Choroid plexus epithelial cell (primary cell): ENCODE measurements at regions not wholly inside any gene's neighbourhood (a gene's known extent, or its start where the extent isn't known, plus 50 kb on each side); places are given as distances from the start of the nearest gene placed in this dataset.
"Not testable (repeated sequence)": the region's sequence is repeated elsewhere in the genome, so short reads cannot be mapped to it uniquely, and the experiment has no call there.

Source experiments
- DNase-seq: peaks from one replicate; pipeline ENCODE4 v3.0.0-alpha.2; 2010; ENCODE audit warnings: low read depth
- H3K4me3 ChIP-seq: 2 replicates; pipeline ENCODE4 v1.5.1; 2011; ENCODE audit warnings: low read depth, mild to moderate bottlenecking, control low read depth, low read length, moderate library complexity
- CTCF ChIP-seq: conservative IDR thresholded peaks from 2 replicates; pipeline ENCODE4 v1.5.1; 2011; ENCODE audit warnings: low read depth, mild to moderate bottlenecking, control low read depth, inconsistent platforms, low read length, moderate library complexity

- not testable (repeated sequence) for DNase-seq, H3K4me3 ChIP-seq
These were observed 747.6 kb downstream of the SPATA31A6 start for GRCh38 chr9:42931045-42931444.

- H3K4me3 ChIP-seq, DNase-seq: not testable (repeated sequence)
These were observed 754.2 kb downstream of the SPATA31A6 start for GRCh38 chr9:42937583-42938235.

- not testable (repeated sequence) for H3K4me3 ChIP-seq
- DNase-seq: peak; percentile 4
These were observed 763.6 kb downstream of the SPATA31A6 start for GRCh38 chr9:42947050-42947449.

- not testable (repeated sequence) for DNase-seq, H3K4me3 ChIP-seq
- peak; percentile 8 for TF ChIP-seq CTCF
These were observed 767.8 kb downstream of the SPATA31A6 start for GRCh38 chr9:42951239-42951638.

GRCh38 chr9:42965155-42965554 is 781.7 kb downstream of the SPATA31A6 start:
- not testable (repeated sequence) for DNase-seq, H3K4me3 ChIP-seq

GRCh38 chr9:42971872-42972271 is 788.4 kb downstream of the SPATA31A6 start:
- H3K4me3 ChIP-seq, DNase-seq: not testable (repeated sequence)

- DNase-seq, H3K4me3 ChIP-seq: not testable (repeated sequence)
These were observed 791.3 kb downstream of the SPATA31A6 start for GRCh38 chr9:42974725-42975124.

GRCh38 chr9:42984761-42985160 is 801.3 kb downstream of the SPATA31A6 start:
- DNase-seq: not testable (repeated sequence)

More at GRCh38 chr9:42984761-42985160, 801.3 kb downstream of the SPATA31A6 start:
- H3K4me3 ChIP-seq: not testable (repeated sequence)
